K562 (cell line): ENCODE measurements at regions not wholly inside any gene's neighbourhood (a gene's known extent, or its start where the extent isn't known, plus 50 kb on each side); places are given as distances from the start of the nearest gene placed in this dataset.
A peak's percentile ranks its signal among the peaks of the same experiment; 100 is the strongest.

Source experiments
- FOS ChIP-seq: IDR thresholded peaks from 3 replicates; pipeline ENCODE4 v1.6.1; 2011; ENCODE audit not compliant: insufficient read length; ENCODE audit errors: extremely low read depth
- GATAD2A ChIP-seq: fragments of 450-650 bp; IDR thresholded peaks from 2 replicates; pipeline ENCODE4 v1.6.1; 2017
- JUN ChIP-seq, 2 experiments: sonication (generic) in 1 of 2; formaldehyde crosslinking in 1 of 2; IDR thresholded peaks; 2 replicates each; pipeline versions ENCODE4 v1.6.1 to v1.8.0; 2012 to 2022; ENCODE audit warnings: borderline replicate concordance in 2 of 2, mild to moderate bottlenecking in 2 of 2, improper control_type of control experiment in 1 of 2, low read depth in 1 of 2, low read length in 1 of 2, missing genetic modification reagents in 1 of 2
- PHF8 ChIP-seq: fragments of 200-600 bp; sonication (generic); IDR thresholded peaks from 2 replicates; pipeline ENCODE4 v1.6.1; 2012; ENCODE audit warnings: mixed run types, mild to moderate bottlenecking, inconsistent platforms, low read length, moderate library complexity, borderline replicate concordance
- POLR2G ChIP-seq: fragments of 200-400 bp; formaldehyde crosslinking; IDR thresholded peaks from 2 replicates; pipeline ENCODE4 v1.6.1; 2017; ENCODE audit warnings: low read depth, mild to moderate bottlenecking, antibody characterized with exemption, low read length, moderate library complexity
- RCOR1 ChIP-seq, 2 experiments: IDR thresholded peaks; 2 replicates each; pipeline ENCODE4 v1.6.1; 2012; ENCODE audit warnings: low read depth in 2 of 2, low read length in 2 of 2, borderline replicate concordance in 1 of 2, improper control_type of control experiment in 1 of 2
- STAT5A ChIP-seq: IDR thresholded peaks from 2 replicates; pipeline ENCODE4 v1.6.1; 2012; ENCODE audit warnings: low read length, inconsistent platforms, borderline replicate concordance
- TBL1XR1 ChIP-seq, 2 experiments: IDR thresholded peaks; 2 replicates each; pipeline ENCODE4 v1.6.1; 2012; ENCODE audit warnings: improper control_type of control experiment in 2 of 2, low read length in 2 of 2, mild to moderate bottlenecking in 1 of 2
- ZNF134 ChIP-seq: fragments of 250-450 bp; sonication (Bioruptor Pico); conservative IDR thresholded peaks from 2 replicates; pipeline ENCODE4 v1.4.0; 2020
- ZNF282 ChIP-seq: sonication (generic); formaldehyde crosslinking; IDR thresholded peaks from 2 replicates; pipeline ENCODE4 v1.8.1; 2023; ENCODE audit warnings: missing genetic modification reagents
- ZNF551 ChIP-seq: fragments of 250-450 bp; sonication (Bioruptor Pico); IDR thresholded peaks from 2 replicates; pipeline ENCODE4 v1.5.0; 2021; ENCODE audit warnings: mild to moderate bottlenecking, moderate library complexity
- TF ChIP-seq, protein P1 (sequence below): fragments of 250-450 bp; sonication (Bioruptor Pico); IDR thresholded peaks from 2 replicates; pipeline ENCODE4 v1.4.0; 2020; ENCODE audit warnings: borderline replicate concordance
- TF ChIP-seq, protein P2 (sequence below): fragments of 250-450 bp; sonication (Bioruptor Pico); IDR thresholded peaks from 2 replicates; pipeline ENCODE4 v1.4.0; 2020
- TF ChIP-seq, protein P3 (sequence below): fragments of 450-650 bp; IDR thresholded peaks from 2 replicates; pipeline ENCODE4 v1.7.1; 2018; ENCODE audit warnings: mild to moderate bottlenecking, low read depth; ENCODE audit not compliant: partially characterized antibody
- TF ChIP-seq, protein P4 (sequence below): sonication (generic); formaldehyde crosslinking; IDR thresholded peaks from 2 replicates; pipeline ENCODE4 v1.9.0; 2022; ENCODE audit warnings: mild to moderate bottlenecking, missing genetic modification reagents

DNA sequence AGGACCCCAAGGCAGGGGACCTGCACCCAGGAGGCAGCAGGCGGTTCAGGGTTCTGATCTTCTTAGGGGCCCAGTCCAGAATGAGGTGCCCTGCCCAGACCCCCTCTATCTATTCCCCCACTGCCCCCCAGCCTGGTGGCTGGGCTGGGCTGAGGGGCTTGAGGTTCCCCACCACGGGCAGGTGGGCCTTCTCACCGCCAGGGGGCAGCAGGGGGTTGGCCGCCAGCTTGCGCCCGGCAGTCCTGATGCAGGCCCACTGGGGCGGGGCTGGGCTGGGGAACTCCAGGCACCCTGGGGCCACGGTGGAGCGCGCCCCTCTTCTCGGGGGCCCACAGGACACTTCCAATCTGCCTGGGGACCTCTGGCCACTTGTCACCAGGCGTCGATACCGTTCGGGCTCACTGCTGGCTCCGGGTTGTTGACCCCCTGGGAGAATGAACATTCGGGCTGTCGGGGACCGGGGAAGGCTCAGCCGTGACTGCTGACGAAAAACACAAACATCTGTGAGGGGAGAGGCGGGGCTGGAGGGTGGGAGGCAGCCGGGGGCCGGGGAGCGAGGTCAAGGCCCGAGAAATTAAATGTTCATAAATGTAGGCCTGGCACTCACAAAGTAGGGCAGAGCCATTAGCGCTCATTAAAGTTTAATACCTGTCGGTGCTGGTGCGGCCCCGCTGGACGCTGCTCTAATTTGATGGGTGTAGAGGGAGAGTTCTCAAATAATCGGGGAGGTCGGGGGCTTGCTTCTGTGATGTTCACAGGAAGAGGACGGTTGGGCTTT, 219.3 kb upstream of the GSE1 start (continued):
- TF ChIP-seq, protein P1, sequence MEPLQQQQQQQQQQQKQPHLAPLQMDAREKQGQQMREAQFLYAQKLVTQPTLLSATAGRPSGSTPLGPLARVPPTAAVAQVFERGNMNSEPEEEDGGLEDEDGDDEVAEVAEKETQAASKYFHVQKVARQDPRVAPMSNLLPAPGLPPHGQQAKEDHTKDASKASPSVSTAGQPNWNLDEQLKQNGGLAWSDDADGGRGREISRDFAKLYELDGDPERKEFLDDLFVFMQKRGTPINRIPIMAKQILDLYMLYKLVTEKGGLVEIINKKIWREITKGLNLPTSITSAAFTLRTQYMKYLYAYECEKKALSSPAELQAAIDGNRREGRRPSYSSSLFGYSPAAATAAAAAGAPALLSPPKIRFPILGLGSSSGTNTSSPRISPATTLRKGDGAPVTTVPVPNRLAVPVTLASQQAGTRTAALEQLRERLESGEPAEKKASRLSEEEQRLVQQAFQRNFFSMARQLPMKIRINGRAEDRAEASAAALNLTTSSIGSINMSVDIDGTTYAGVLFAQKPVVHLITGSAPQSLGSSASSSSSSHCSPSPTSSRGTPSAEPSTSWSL: no peak
- TF ChIP-seq GATAD2A (peak; percentile 23; the same call in 1 of the 2 replicates), ZNF134 (CRISPR knock-in tag) (no peak), TBL1XR1 (IDR thresholded peaks at IDR 0.05; ENCODE audit: low read length in 2 of 2) (no peak), JUN (IDR thresholded peaks at IDR 0.05; ENCODE audit: borderline replicate concordance, low read depth, low read length) (no peak), JUN (CRISPR knock-in tag; IDR thresholded peaks at IDR 0.05; ENCODE audit: borderline replicate concordance) (no peak), FOS (no peak), RCOR1 (IDR thresholded peaks at IDR 0.05; ENCODE audit: borderline replicate concordance in 1 of 2, low read depth in 2 of 2, low read length in 2 of 2) (peak in 1 of 2 experiments; percentile 55; a peak in 1 of 4 replicates), ZNF551 (no peak), STAT5A (no peak), PHF8 (no peak), POLR2G (peak; percentile 39; the same call in 1 of the 2 replicates), ZNF282 (no peak)
- TF ChIP-seq, protein P2, sequence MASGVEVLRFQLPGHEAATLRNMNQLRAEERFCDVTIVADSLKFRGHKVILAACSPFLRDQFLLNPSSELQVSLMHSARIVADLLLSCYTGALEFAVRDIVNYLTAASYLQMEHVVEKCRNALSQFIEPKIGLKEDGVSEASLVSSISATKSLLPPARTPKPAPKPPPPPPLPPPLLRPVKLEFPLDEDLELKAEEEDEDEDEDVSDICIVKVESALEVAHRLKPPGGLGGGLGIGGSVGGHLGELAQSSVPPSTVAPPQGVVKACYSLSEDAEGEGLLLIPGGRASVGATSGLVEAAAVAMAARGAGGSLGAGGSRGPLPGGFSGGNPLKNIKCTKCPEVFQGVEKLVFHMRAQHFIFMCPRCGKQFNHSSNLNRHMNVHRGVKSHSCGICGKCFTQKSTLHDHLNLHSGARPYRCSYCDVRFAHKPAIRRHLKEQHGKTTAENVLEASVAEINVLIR (CRISPR knock-in tag): no peak
- TF ChIP-seq, protein P3, sequence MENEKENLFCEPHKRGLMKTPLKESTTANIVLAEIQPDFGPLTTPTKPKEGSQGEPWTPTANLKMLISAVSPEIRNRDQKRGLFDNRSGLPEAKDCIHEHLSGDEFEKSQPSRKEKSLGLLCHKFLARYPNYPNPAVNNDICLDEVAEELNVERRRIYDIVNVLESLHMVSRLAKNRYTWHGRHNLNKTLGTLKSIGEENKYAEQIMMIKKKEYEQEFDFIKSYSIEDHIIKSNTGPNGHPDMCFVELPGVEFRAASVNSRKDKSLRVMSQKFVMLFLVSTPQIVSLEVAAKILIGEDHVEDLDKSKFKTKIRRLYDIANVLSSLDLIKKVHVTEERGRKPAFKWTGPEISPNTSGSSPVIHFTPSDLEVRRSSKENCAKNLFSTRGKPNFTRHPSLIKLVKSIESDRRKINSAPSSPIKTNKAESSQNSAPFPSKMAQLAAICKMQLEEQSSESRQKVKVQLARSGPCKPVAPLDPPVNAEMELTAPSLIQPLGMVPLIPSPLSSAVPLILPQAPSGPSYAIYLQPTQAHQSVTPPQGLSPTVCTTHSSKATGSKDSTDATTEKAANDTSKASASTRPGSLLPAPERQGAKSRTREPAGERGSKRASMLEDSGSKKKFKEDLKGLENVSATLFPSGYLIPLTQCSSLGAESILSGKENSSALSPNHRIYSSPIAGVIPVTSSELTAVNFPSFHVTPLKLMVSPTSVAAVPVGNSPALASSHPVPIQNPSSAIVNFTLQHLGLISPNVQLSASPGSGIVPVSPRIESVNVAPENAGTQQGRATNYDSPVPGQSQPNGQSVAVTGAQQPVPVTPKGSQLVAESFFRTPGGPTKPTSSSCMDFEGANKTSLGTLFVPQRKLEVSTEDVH: no peak
- TF ChIP-seq, protein P4, sequence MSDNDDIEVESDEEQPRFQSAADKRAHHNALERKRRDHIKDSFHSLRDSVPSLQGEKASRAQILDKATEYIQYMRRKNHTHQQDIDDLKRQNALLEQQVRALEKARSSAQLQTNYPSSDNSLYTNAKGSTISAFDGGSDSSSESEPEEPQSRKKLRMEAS: 0 out of 2 replicates have a peak, but pooled peaks have one; percentile 18
